RPMI7951 (cell line): ENCODE measurements at regions not wholly inside any gene's neighbourhood (a gene's known extent, or its start where the extent isn't known, plus 50 kb on each side); places are given as distances from the start of the nearest gene placed in this dataset.
"Not testable (repeated sequence)": the region's sequence is repeated elsewhere in the genome, so short reads cannot be mapped to it uniquely, and the experiment has no call there.

ENCODE experiments used
- DNase-seq: peaks from one replicate; pipeline ENCODE4 v3.0.0-alpha.2; 2012; ENCODE audit warnings: low read depth

DNA sequence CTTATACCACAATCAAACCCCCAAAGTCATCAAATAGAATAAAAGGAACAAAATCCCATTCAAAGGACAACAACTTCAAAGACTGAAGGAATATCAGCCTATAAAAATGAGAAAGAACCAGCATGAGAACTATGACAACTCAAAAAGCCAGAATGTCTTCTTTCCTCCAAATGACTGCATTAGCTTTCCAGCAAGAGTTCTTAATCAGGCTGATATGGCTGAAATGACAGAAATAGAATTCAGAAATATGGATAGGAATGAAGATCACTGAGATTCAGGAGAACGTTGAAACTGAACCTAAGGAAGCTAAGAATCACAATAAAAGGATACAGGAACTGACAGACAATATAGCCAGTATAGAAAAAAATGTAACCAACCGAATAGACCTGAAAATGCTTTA, 109.5 kb downstream of the SINHCAF start:
- no peak for DNase-seq

DNA sequence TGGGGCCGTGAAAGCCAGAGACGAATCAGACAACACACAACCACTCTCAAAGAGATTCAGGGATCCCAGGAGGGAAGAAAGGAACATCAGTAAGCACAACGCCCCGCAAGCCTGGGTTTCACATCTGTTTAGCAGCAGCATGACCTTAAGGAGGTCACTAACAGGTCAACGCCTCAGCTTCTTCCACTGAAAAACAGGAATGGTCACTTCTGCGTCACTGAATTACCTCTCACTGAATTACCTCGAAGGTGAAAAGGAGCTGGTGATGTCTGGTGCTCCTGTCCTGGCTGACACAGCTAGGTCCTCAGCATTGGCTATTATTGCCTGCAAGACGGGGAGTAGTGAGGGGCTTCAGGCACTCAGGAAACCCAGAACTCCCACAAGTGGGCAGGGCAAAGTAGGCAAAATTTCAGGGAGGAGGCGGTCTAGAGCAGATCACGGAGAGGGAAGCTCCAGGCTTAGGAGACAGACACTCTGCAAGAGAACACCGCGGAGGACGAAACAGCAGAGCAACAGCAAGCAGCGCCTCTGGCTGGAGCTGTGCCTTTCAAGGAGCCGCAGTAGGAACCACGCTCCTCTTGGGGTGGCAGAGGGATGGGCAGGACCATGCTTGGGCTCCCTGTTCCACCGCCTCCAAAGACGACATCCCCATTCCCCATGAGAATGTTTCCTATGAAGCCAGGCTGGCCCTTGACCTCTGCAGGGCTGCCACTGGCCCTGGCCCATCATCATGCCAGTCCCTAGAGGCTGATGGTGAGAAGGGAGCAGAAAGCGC, 108.4 kb downstream of the SINHCAF start:
- no peak for DNase-seq

DNA sequence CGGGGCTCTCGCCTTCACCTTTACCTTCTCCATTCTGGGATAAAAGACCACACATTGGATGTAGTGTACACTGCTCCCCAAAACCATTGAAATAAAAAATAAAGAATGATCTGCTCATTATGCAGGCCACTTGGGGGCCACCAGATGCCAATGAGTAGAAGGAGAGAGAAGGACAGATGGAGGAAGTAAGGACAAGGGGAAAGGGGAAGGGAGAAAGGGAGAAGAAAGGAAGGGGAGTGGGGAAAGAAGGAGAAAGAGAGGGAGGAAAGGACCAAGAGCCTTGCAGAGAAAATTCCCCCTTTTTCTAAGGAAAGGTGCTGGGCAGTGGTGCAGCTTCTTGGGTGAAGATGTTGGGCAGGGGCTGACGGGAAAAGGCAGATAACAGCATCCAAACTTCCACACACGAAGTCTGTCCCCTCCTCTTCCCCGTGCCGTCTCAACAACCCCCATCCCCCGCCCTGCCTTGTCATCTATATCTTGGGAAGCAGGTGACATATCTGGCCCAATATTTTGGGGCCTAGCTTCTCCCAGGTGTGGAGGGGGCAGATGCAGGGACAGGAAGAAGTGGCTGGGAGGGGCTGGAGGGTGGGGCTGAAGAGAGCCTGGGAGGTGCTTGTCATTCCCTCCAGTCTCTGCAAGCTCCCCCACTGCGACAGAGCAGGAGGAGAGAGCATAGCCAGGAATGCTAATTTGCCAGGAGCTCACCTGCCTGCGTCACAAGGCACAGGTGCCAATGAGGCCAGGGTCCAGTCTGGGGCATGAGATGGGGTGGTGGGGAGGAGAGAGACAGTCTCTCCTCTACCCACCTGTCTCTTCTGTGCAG, 107.5 kb downstream of the SINHCAF start:
- no peak for DNase-seq

DNA sequence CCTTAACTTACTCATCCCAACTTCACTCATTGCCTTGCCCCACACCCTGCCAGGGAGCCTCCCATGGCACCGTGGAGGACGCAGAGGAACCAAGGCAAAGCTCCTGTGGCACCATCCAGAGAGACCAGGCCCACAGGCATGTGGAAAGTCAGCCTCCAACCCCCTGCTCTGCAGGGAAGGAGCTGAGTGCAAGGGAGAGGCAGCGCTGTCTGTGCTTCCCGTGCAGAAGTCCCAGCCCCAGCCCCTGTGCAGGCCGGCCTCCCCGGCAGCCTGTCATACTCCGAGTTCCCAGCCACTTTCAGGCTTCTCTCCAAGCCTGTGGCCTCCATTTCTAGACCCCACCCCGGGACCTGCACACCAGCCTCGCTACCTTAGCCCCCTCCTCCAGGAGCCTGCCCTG, 106.4 kb downstream of the SINHCAF start:
- no peak for DNase-seq

DNA sequence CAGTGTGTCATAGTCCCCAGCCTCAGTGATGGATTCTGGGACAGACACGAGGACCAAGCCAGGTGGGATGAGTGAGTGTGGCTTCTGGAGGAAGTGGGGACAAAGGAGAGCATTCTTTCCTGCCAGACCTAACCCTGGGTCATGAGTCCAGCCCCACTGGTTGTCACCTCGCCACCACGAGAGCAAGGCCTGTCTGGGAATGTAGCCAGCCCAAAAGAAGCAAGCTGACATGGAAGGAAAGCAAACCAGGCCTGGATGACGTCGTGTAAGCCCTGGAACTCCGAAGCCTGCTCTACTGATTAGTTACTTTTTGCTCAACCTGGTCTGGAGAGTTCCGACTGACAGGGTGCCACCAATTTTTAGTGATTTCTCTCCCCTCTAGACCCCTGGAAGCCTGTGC, 105.9 kb downstream of the SINHCAF start:
- no peak for DNase-seq

DNA sequence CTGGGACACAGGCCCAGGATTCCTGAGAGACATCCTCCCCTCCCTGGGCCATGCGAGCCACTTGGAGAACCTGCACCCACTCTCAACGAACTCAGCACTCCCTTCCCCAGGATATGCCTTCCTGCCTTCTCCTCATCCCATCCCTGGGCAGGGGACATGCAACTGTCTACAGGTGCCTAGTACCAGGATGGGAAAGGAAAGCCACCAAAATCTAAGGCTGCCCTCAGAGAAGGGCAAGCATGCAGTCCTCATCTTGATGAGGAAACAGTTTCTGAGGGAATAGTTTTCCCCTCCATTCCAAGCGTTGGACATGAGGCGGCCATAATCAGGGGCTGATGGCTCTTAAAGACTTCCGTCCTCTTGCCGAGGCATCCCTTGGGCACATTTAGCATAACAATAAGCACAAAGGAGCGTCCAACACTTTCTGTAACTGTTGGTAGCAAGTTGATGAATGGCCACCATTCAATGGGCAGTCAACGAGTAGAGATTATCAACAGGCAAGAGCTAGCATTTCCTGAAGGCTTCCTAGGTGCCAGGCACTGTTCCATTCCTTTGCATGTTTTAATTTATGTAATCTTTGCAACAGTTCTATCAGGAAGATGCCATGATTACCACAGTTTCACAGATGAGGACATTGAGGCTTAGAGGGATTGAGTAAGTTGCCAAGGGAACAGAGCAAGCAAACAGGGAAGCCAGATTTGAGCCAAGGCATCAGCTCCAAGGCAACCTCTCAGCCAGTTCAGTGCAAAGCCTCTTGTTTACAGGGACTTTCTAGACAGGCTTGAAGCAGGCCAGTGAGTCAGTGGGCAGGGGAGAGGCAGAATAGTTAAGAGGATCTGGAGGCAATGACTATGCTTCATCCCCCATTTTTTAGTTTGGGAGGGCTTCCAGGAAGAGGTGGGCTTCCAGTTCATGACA, 105.1 kb downstream of the SINHCAF start:
- no peak for DNase-seq

DNA sequence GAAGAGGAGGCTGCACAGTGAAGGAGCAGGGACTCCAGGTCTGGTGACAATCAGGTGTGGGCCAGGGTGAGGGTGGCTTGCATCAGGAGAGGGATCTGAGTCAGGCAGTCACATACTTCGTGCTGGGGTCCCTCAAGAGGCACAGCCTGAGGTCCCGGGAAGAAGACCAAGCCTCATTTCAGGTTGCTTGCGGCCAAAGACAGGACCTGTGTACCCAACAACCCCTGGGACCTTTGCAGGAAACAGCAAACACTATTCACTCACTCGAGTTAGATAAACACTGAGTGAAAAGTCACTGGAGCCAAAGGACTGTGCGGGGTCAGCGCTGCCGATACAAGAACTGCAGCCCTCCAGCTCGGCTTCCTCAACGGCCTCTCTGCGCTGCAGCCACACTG, 104.4 kb downstream of the SINHCAF start:
- no peak for DNase-seq

DNA sequence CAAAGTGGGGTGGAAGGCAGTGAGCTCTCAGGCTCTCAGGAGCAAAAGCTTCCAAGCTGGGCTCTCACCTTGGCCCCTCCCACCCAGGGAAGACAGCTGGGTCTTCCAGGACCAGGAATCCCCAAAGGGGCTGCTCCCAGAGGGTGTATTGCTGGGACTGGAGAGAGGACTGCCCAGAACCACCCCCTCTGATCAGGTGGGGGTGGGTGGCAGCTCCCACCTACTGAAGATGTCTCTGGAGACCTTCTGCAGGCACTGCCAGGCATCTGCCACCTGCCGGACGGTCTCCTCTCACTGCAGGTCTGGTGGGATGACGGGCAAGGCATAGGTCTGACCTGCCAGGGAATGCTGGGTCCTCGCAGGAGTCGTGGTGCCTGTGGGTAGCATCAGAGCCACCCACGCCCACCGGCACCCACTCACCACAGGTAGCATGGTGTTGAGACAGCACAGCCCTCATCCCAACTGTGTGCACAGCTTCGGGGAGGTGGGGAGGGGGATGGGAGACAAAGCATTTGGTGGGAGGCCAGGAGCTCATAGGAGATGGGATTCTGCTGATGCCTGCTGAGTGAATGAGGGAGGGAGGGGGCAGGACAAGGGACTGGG, 103.2 kb downstream of the SINHCAF start:
- no peak for DNase-seq

DNA sequence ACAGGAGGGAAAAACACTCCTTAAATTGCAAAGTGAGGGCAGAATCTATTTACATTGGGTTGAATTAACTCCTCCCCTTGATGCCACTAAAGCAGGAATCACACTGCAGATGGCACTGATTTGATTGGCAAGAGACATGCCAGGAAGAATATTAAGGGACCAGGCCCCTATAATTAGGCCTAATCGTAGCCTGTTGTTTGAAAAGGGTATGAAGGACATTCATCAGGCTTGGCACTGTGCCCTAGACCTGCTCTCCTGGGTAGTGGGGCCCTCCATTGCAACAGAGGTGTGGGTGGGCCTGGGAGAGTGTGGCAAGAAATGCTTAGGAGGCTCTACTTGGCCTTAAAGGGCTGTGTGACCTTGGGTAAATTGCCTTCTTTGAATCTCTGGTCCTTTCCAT, 102.3 kb downstream of the SINHCAF start:
- DNase-seq: not testable (repeated sequence)

DNA sequence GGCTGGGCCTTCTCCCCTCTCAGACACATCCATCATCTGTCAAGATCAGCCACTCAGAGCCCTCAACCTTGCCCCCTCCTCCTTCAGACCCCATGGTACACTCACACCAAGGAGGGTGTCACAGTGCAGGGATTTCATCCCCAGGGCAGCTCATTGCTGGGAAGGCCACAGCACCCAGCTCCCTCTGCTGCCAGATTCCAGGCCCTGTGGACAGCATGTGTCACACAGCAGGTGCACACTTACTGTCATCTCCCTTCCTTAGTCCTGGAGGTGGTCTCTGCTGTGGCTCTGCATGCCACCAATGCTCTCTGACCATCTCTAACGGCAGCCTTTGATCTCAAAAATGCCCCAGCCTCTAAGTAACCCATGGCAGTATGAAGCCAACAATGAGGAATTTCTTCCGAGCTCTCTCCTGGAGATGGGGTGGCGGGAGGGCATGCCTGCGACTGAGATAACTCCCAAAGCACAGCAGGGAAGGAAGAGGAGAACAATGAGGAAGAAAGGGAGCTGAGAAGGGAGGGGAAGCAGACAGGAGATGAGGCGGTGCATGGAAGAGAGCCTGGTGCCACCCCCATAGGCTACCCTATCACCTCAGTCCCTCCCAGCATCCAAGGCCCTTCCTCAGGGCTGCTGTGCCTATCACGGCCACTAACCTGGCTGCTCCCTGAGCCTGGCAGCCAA, 101.0 kb downstream of the SINHCAF start:
- DNase-seq: no peak

DNA sequence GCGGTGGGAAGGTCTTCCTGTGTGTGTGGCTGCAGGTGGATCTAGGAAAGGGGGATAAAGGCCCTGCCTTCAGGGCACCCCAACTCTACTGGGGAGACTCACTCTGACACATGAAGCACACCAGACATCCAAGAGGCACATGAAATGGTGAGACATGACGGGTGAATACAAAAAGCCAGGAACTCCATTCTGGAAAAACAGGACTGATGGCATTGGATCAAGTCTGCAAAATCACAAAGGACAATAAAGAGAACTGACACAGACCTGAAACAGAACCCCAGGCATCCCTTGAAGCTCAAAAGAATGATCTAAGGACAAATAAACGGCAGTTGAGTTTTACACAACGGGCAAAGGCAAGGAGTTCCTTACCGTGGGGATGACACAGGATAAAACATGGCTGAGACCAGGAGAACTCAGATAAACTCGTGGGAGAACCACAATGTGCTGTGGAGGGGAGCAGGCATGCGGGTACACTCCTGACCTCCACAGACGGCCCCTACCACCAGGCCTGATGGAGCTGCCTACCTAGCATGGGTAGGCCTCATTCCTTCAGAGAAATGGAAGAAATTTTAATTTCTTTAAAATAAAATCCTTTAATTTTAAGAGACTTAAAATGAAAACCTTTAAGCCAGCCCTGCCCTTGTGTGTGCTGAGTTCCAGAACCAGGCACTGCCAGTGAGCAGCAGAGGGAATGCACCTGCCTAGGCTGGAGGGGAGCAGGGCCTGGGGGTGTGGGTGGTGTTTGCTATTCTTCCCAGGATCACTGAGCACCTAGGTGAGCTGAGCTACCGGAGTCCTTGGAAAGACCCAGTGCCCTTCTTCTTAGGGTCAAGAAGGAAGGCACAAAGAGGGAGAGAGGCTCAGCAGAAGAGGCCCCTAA, 100.1 kb downstream of the SINHCAF start:
- no peak for DNase-seq

DNA sequence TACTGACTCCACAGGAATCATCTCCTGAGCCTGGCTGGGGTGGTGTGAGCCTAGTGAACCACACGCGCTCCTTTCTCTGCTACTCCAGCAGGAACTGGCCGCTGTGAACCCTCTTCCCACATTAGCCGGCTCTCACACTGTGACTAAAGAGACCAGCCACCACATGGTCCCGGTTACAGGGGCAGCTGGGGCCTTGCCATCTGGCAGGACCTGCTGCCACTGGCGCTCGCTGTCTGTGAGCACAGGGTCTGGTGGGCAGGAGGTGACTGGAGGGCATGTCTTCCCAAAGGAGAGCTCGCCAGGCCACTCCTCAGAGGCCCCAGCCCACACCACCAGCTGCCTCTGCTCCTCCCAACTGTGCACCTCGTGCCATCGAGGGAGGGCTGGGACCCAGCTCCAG, 99.3 kb downstream of the SINHCAF start:
- no peak for DNase-seq

DNA sequence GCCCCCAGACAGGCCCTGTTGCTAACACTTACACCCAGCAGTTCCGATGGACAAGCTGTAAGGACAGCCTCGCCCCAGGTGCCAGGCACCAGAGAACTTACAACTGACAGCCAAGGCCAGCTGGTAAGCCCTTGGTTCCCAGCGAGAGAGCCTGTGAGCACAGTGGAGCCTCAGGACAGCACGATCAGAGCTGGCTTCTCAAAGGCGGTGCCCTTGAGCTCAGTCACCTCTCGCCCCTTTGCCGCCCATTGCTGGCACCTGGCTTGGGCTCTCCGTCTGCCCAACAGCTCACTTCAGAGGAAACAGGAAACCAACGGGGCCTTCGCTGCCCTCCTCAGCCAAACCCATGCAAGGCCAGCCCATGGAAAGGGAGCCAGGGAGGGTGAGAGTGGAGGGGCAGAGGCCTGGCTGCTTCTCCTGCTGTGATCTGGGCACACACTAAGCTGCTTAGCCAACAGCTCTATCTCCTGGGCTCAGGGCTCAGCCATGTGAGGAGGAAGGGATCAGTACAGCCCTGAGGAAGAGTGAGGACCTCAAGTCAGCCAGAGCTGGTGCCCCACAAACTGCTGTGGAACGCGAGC, 98.5 kb downstream of the SINHCAF start:
- no peak for DNase-seq

DNA sequence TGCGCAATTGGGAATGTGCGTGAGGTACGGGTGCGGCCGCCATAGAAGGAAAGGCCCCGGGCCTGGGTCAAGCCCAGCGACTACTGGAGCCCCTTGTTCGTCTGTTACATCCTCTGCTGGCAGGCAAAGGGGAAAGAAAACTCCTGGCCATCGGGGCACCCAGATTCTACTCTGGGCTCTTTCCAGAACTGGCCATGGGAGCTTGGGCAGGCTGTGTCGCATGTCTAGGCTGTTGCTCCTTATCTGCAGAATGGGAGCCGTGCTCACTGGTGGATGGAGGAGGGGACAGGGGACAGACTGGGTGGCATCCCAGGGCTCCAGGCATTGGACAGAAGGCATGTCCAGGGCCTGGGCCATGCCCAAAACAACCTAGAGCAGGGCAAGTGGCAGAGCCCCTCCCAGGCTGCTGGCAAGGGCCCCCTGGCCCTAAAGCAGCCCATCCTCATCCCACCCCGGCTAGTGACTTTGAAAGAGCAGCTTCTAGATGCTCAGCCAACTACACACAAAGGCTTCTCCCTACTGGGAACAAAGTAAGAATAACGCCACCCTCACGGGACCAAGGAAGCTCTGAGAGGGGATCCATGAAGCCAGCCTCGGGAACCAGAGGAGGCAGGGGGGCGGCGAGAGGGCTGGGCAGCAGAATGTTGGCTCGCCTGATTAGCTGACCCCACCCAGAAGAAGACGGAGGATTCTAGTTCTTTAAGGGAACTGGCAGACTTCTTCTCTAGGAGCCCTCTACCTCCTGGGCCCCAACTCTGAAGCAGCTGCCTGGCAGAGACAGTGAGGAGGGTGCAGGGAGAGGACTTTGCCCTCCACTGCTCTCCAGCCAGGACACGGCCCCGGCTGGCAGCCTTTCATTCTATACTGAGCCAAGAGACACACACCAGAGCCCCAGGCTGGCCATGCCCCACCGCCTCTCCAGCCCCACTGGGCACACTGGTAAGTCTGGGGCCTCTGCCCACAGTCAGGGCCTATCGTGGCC, 96.8 kb downstream of the SINHCAF start:
- no peak for DNase-seq

DNA sequence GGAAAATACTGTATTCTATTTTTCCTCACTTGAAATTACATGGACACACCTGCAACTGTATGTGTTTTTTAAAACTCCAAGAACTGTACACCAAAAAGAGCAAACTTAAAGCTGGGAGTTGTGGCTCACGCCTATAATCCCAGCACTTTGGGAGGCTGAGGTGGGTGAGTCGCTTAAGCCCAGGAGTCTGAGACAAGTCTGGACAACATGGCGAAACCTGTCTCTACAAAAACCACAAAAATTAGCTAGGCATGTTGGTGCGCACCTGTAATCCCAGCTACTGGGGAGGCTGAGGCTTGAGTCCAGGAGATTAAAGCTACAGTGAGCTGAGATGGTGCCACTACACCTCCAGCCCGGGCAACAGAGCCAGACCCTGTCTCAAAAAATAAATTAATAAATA, 95.9 kb downstream of the SINHCAF start:
- no peak for DNase-seq
